Stimulated activated memory B cell treated with anti-CD40 and anti-IgM and Interleukin-4, amounts not matched to agents 10 μg/mL and 1 μg/mL and 100 μg/mL, for 72 hours (primary cell): ENCODE measurements at regions not wholly inside any gene's neighbourhood (a gene's known extent, or its start where the extent isn't known, plus 50 kb on each side); places are given as distances from the start of the nearest gene placed in this dataset.

Experiments
- ATAC-seq: fragments of 150-1000 bp; cut with Tn5 transposase; 2 replicates; pipeline ENCODE4 v1.10.0; 2021
- H3K27ac Mint-ChIP-seq: one replicate; pipeline ENCODE4 v1.8.0; 2022; ENCODE audit warnings: mild to moderate bottlenecking, mixed read lengths
- H3K27me3 Mint-ChIP-seq: one replicate; pipeline ENCODE4 v1.8.0; 2022; ENCODE audit warnings: mixed read lengths
- H3K36me3 Mint-ChIP-seq: one replicate; pipeline ENCODE4 v1.8.0; 2022; ENCODE audit warnings: mixed read lengths
- H3K4me1 Mint-ChIP-seq: one replicate; pipeline ENCODE4 v1.8.0; 2022; ENCODE audit warnings: mixed read lengths
- H3K4me3 Mint-ChIP-seq: one replicate; pipeline ENCODE4 v1.8.0; 2022; ENCODE audit warnings: mild to moderate bottlenecking, moderate library complexity, mixed read lengths
- H3K9me3 Mint-ChIP-seq: one replicate; pipeline ENCODE4 v1.8.0; 2022; ENCODE audit warnings: mixed read lengths

DNA sequence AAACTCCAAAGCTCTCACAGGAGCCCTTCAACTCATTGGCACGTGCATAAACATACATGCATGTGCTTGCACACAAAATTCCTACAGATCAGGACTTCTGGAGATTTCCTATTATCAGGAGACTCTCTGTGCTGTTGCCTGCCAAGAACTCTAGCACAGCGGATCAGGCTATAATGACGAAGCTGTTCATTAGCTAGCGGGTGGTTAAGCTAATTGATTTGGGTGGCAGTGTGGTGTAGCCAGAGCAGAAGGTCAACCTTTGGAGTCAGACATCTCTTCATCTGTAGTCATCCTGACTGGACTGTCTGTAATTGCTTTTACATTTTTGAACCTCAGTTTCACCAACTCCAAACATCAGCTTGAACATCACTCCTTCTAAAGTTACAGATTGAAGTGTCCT lies 69.0 kb downstream of the KIF2B start:
- no peaks in the 10 kb centered on the region for H3K36me3 Mint-ChIP-seq
- no peaks in the 10 kb centered on the region for H3K4me1 Mint-ChIP-seq
- H3K27me3 Mint-ChIP-seq, result no peaks in the 10 kb centered on the region
- ATAC-seq, result no peak
- H3K4me3 Mint-ChIP-seq, result no peak overlapping the region
- peaks cover 6% of the 10 kb centered on the region for H3K9me3 Mint-ChIP-seq
- H3K27ac Mint-ChIP-seq, result no peak overlapping the region

DNA sequence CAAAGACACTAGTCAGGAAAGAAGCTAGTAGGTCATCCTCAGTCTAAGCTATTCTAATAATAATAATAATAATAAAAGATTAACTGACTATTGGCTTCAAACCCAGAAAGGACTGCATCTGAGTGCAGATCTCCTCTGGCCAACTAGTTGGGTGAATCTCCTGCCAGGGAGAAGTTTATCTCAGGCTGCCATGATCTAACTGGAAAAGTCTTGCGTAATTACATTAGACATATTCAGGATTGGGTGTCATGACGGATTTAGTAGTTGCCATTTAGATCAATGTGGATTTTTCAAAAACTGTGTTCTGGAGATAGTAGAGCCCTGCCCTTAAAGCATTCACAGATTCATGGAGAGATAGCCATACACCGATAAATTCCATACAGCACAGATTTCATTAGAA lies 69.5 kb downstream of the KIF2B start:
- no peak overlapping the region for H3K27ac Mint-ChIP-seq
- peaks cover 6% of the 10 kb centered on the region for H3K9me3 Mint-ChIP-seq
- H3K27me3 Mint-ChIP-seq, result no peaks in the 10 kb centered on the region
- H3K36me3 Mint-ChIP-seq, result no peaks in the 10 kb centered on the region
- H3K4me1 Mint-ChIP-seq, result no peaks in the 10 kb centered on the region
- no peak for ATAC-seq
- no peak overlapping the region for H3K4me3 Mint-ChIP-seq

DNA sequence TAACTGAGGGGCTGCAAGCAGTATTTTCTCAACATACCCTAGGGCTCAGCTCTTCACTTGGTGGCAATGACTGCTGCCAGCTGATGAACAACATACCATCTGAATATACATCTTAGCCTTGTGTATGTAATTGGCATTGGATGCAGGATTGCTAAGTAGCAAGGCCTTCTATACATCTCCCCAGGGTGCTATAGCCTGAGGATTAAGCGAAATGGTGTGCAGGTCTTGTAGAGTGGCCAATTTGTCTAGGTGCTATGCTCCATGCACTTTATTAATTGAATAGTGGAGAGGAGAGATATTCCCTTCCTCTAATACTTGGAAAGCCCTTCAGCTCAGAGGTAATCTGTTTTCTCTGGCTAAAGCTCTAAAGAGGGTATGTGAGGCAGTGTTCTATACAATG lies 71.9 kb downstream of the KIF2B start:
- Mint-ChIP-seq H3K27me3 (no peaks in the 10 kb centered on the region), H3K36me3 (no peaks in the 10 kb centered on the region), H3K27ac (no peak overlapping the region), H3K9me3 (peaks cover 8% of the 10 kb centered on the region), H3K4me1 (no peaks in the 10 kb centered on the region), H3K4me3 (no peak overlapping the region)
- ATAC-seq, result no peak

- Mint-ChIP-seq H3K4me1 (no peaks in the 10 kb centered on the region), H3K9me3 (peaks cover 14% of the 10 kb centered on the region), H3K27me3 (no peaks in the 10 kb centered on the region), H3K27ac (no peak overlapping the region), H3K36me3 (no peaks in the 10 kb centered on the region), H3K4me3 (no peak overlapping the region)
- ATAC-seq, result no peak
Observed at GRCh38 chr17:53896047-53896446, 73.3 kb downstream of the KIF2B start.

GRCh38 chr17:53900951-53901350 lies 78.2 kb downstream of the KIF2B start:
- no peaks in the 10 kb centered on the region for H3K27me3 Mint-ChIP-seq
- no peaks in the 10 kb centered on the region for H3K4me1 Mint-ChIP-seq
- peaks cover 16% of the 10 kb centered on the region for H3K9me3 Mint-ChIP-seq
- H3K4me3 Mint-ChIP-seq, result no peak overlapping the region
- no peak overlapping the region for H3K27ac Mint-ChIP-seq
- ATAC-seq, result no peak
- no peaks in the 10 kb centered on the region for H3K36me3 Mint-ChIP-seq

DNA sequence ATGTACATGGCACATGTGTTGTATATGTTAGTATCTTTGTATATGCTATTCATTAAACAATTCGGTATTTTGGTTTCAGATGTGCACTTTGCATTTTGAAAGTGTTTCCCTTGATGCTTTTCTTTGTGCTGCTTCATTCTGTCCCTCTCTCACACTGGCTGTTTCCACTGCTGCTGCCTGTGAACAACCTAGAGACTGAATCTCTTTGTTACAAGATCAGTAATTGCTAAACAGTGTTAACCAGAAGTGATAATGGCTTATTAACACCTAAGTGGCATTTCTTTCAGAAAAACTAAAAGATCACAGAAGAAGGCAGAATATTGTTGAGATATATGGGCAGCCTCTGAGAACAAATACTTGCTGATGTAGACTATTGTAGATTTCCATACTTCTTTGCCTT lies 84.7 kb downstream of the KIF2B start:
- H3K27me3 Mint-ChIP-seq, result no peaks in the 10 kb centered on the region
- no peaks in the 10 kb centered on the region for H3K36me3 Mint-ChIP-seq
- H3K4me3 Mint-ChIP-seq, result no peak overlapping the region
- H3K27ac Mint-ChIP-seq, result no peak overlapping the region
- ATAC-seq, result no peak
- no peaks in the 10 kb centered on the region for H3K4me1 Mint-ChIP-seq
- peaks cover 13% of the 10 kb centered on the region for H3K9me3 Mint-ChIP-seq

- Mint-ChIP-seq H3K9me3 (peaks cover 13% of the 10 kb centered on the region), H3K27ac (no peak overlapping the region), H3K4me3 (no peak overlapping the region), H3K36me3 (no peaks in the 10 kb centered on the region), H3K4me1 (no peaks in the 10 kb centered on the region), H3K27me3 (no peaks in the 10 kb centered on the region)
- no peak for ATAC-seq
Observed at GRCh38 chr17:53909802-53910201, 87.1 kb downstream of the KIF2B start.

GRCh38 chr17:53912117-53912516 lies 89.4 kb downstream of the KIF2B start:
- peaks cover 5% of the 10 kb centered on the region for H3K9me3 Mint-ChIP-seq
- H3K4me1 Mint-ChIP-seq, result no peaks in the 10 kb centered on the region
- no peaks in the 10 kb centered on the region for H3K36me3 Mint-ChIP-seq
- no peaks in the 10 kb centered on the region for H3K27me3 Mint-ChIP-seq
- ATAC-seq, result no peak
- no peak overlapping the region for H3K4me3 Mint-ChIP-seq
- H3K27ac Mint-ChIP-seq, result no peak overlapping the region

GRCh38 chr17:53919356-53919755 lies 96.6 kb downstream of the KIF2B start:
- no peaks in the 10 kb centered on the region for H3K27me3 Mint-ChIP-seq
- no peak overlapping the region for H3K27ac Mint-ChIP-seq
- peaks cover 6% of the 10 kb centered on the region for H3K9me3 Mint-ChIP-seq
- H3K4me1 Mint-ChIP-seq, result no peaks in the 10 kb centered on the region
- no peak overlapping the region for H3K4me3 Mint-ChIP-seq
- no peak for ATAC-seq
- no peaks in the 10 kb centered on the region for H3K36me3 Mint-ChIP-seq

- no peaks in the 10 kb centered on the region for H3K4me1 Mint-ChIP-seq
- H3K27me3 Mint-ChIP-seq, result no peaks in the 10 kb centered on the region
- no peak for ATAC-seq
Observed at GRCh38 chr17:53924530-53925455, 102.1 kb downstream of the KIF2B start.

GRCh38 chr17:53932386-53932785 lies 109.7 kb downstream of the KIF2B start:
- peaks cover 3% of the 10 kb centered on the region for H3K9me3 Mint-ChIP-seq
- no peak overlapping the region for H3K4me3 Mint-ChIP-seq
- H3K36me3 Mint-ChIP-seq, result no peaks in the 10 kb centered on the region
- no peak for ATAC-seq
- no peak overlapping the region for H3K27ac Mint-ChIP-seq
- H3K4me1 Mint-ChIP-seq, result no peaks in the 10 kb centered on the region
- H3K27me3 Mint-ChIP-seq, result no peaks in the 10 kb centered on the region

More at GRCh38 chr17:53924530-53925455, 102.1 kb downstream of the KIF2B start:
- Mint-ChIP-seq H3K36me3 (no peaks in the 10 kb centered on the region), H3K9me3 (peaks cover 12% of the 10 kb centered on the region), H3K27ac (no peak overlapping the region), H3K4me3 (no peak overlapping the region)

GRCh38 chr17:53934931-53935330 lies 112.2 kb downstream of the KIF2B start:
- ATAC-seq, result no peak
- no peaks in the 10 kb centered on the region for H3K9me3 Mint-ChIP-seq

DNA sequence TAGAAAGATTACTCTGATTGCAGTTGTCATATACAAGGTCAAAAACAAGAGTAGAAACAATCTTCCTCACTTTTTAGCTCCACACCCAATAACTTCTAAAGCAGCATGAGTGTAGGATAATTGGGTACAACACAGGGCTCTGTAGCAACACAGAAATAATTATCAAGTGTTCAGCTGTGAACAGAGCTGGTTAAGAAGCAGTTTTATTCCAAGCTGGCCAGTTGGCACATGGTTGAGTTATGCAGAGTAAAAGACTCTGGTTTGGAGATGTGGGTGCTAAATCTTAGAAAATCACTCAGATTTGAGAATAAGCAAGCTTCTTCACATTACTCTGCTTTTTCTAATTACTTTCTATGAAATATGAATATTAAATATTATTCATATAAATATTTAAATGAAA lies 118.5 kb downstream of the KIF2B start:
- no peak for ATAC-seq
- Mint-ChIP-seq H3K4me1 (no peaks in the 10 kb centered on the region), H3K9me3 (peaks cover 5% of the 10 kb centered on the region), H3K27ac (no peak overlapping the region), H3K27me3 (no peaks in the 10 kb centered on the region), H3K36me3 (no peaks in the 10 kb centered on the region), H3K4me3 (no peak overlapping the region)

More at GRCh38 chr17:53934931-53935330, 112.2 kb downstream of the KIF2B start:
- no peak overlapping the region for H3K4me3 Mint-ChIP-seq
- no peaks in the 10 kb centered on the region for H3K36me3 Mint-ChIP-seq
- no peaks in the 10 kb centered on the region for H3K27me3 Mint-ChIP-seq
- no peak overlapping the region for H3K27ac Mint-ChIP-seq
- H3K4me1 Mint-ChIP-seq, result no peaks in the 10 kb centered on the region

- Mint-ChIP-seq H3K27ac (no peak overlapping the region), H3K36me3 (no peaks in the 10 kb centered on the region), H3K4me3 (no peak overlapping the region), H3K27me3 (no peaks in the 10 kb centered on the region), H3K4me1 (no peaks in the 10 kb centered on the region), H3K9me3 (peaks cover 5% of the 10 kb centered on the region)
- no peak for ATAC-seq
Observed at GRCh38 chr17:53942436-53942835, 119.7 kb downstream of the KIF2B start.

- no peak overlapping the region for H3K27ac Mint-ChIP-seq
- no peaks in the 10 kb centered on the region for H3K4me1 Mint-ChIP-seq
- H3K36me3 Mint-ChIP-seq, result no peaks in the 10 kb centered on the region
- H3K9me3 Mint-ChIP-seq, result peaks cover 5% of the 10 kb centered on the region
- H3K27me3 Mint-ChIP-seq, result no peaks in the 10 kb centered on the region
- H3K4me3 Mint-ChIP-seq, result no peak overlapping the region
- ATAC-seq, result no peak
Observed at GRCh38 chr17:53942898-53943297, 120.2 kb downstream of the KIF2B start.

DNA sequence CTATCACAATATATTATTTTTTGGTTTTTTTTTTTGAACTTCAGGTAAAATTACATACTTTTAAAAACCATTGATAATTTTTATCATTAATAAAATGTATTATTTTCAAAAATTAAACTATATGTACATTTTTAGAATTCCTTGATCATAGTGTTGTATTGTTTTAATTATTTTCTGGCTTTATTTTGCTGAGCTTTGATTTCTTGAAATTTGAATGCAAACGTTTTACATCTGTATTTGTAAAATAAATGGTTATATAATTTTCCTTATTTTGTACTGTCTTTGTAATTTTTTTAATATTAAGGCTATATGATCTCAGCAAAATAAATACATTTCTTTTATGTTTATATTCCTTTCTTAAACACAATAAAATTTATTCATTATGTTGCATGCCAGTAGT lies 125.6 kb downstream of the KIF2B start:
- peaks cover 18% of the 10 kb centered on the region for H3K9me3 Mint-ChIP-seq
- no peaks in the 10 kb centered on the region for H3K36me3 Mint-ChIP-seq
- H3K4me1 Mint-ChIP-seq, result no peaks in the 10 kb centered on the region
- ATAC-seq, result no peak
- no peaks in the 10 kb centered on the region for H3K27me3 Mint-ChIP-seq
- no peak overlapping the region for H3K27ac Mint-ChIP-seq
- H3K4me3 Mint-ChIP-seq, result no peak overlapping the region
